GM21619 (cell line): ENCODE measurements at regions not wholly inside any gene's neighbourhood (a gene's known extent, or its start where the extent isn't known, plus 50 kb on each side); places are given as distances from the start of the nearest gene placed in this dataset.

Experiments used
- ATAC-seq: cut with Tn5 transposase; IDR thresholded peaks from one replicate; pipeline ENCODE4 v1.9.1; 2021; ENCODE audit not compliant: unreplicated experiment

DNA sequence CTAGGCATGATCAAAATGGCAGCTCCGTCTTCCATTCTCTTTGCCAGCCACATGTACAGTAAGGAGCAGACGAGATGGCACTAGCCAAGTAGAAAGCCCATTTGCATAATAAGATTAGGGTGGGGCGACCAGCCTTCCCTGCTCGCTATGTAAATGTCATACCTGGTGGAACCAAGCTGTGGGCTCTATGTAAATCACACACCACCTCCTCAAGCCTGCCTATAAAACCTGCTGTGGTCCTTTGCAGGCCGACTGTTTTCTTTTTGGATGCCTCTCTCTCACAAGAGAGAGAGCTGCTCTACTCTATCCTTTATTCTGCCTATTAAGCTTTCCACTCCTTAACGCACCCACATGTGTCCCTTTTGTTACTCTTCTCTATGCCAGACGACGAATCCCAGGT, 1472.7 kb downstream of the ARAP2 start:
- ATAC-seq, result no peak

DNA sequence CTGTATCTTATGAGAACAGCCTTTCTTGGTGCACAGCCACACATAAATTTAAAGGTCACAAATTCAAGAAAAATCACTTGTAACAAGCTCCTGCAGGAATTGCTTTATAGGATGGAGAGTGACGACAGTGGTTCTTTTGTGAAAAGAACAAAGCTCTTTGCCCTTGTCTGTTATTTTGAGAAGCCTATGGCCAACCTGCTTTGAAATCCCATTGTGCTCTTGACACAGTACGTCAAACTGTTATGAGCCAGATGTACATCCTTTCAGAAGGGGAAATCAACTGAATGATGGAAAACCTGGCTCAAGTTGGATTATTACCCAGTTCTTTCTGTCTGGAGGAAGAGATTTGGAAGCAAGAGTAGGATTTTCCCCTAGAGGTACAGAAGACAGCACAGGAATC, 1454.2 kb downstream of the ARAP2 start:
- no peak for ATAC-seq

DNA sequence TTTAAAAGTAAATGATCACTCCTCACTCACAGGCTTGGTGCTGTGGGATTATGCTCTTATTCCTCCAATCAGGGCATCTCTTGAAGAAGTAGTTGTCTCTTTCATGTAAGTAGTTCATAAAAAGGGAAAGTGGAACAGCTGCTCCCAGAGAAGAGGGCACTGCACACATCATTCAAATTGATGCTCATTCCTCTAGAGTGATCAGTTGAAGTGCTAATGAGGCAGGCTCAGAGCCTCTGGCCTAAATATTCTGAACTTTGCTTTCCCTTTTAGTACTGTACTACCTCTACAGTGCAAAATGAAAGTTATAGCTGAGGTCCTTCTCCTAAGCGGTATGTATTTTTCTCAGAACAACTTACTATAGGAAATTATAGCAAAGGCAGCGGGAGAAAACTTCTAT, 1453.1 kb downstream of the ARAP2 start:
- no peak for ATAC-seq

DNA sequence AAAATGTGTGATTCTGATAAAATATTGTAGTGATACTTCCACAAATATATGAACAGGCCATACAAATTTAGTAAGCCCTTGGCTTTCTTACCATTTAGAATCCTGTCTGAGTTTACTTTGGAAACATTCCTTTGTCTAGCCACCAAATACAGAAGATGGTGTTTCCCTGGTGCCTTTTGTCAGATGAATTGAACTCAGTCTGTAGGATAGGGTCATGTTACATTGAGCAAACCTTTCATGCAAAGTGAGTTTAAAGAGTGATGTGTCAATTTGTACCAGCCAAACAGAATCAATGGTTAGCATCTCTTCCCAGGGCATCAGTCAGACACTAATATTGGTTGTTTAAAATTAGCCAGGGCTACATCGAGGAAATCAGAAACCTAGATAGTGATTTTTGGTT, 1443.4 kb downstream of the ARAP2 start:
- ATAC-seq, result no peak

DNA sequence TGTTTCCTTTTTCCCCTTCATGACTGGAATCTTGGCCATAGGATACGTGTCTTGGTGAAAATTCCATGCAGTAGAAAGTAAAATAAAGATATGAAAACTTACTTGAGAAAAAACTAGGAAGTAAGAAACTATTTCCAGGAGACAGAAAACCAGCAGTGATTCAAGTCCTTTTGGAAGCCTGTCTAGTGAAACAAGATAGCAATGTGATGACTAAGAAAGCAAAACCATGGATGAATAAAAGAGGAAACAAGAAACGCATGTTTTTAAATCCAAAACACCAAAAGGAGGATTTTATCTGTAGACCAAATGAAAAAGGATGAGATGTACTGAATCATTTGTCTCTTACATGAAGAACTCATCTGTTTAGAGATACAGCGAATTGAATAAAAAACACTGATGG, 1430.0 kb downstream of the ARAP2 start:
- no peak for ATAC-seq

DNA sequence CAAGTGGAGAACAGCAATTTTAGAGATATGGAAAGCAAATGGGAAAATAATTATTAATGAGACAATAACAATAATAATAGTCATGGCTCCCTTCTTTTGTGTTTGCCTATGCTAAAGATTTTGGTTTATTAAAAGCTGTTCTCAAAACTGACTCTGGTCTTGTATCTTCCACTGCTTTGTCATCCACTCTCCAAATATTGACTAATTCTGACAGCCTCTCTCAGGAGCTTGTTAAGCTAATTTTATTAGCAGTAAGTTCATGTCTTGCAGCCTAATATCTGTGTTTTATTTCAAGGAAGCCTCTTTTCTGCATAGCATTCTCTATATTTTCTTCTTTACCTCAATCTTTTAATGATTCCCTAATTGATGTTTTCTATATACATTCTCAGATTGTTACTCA, 1419.8 kb downstream of the ARAP2 start:
- no peak for ATAC-seq

DNA sequence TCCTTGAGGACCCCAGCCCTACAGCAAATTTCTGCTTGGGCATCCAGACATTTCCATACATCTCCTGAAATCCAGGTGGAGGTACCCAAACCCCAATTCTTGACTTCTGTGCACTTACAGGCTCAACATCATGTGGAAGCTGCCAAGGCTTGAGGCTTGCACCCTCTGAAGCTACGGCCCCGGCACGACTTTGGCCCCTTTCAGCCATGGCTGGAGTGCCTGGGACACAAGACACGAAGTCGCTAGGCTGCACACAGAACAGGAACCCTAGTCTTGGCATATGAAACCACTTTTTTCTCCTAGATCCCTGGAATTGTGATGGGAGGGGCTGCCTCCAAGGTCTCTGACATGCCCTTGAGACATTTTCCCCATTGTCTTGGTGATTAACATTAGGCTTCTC, 1417.7 kb downstream of the ARAP2 start:
- no peak for ATAC-seq

DNA sequence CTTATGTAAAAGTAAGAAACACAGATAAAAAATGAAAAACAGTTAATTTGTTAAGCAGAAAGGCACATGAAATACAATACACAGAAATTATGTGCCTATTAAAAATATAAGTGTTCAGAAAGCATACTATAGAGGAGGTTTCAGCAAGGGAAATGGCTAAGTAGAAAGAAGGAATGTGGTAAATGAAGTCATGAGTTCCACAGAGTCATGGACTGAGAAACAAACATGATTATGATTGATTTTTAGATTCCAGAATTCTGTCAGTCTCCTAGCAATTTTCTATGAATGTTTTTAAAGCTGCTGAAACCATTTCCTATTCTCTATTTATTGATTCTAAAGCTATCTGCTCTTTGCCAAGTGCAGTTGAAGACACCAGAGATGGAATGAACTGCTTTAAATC, 1398.4 kb downstream of the ARAP2 start:
- ATAC-seq, result no peak

DNA sequence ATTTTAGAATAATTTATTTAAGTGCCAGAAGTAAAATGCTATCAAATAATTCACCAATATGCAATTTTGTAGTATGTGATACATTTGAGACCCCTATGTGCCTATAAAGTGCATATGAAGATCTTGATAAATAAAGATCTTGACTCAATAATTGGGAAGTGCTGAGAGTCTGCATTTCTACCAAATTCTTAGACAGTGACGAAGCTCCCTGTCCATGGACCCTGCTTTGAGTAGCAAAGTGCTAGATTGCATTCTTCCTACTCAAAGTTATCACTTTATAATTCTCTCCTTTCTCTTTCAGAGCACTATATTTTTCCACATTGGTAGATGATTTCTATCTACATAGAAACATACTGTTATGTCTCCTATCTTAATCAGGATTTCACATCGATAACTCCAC, 1393.9 kb downstream of the ARAP2 start:
- ATAC-seq, result no peak

DNA sequence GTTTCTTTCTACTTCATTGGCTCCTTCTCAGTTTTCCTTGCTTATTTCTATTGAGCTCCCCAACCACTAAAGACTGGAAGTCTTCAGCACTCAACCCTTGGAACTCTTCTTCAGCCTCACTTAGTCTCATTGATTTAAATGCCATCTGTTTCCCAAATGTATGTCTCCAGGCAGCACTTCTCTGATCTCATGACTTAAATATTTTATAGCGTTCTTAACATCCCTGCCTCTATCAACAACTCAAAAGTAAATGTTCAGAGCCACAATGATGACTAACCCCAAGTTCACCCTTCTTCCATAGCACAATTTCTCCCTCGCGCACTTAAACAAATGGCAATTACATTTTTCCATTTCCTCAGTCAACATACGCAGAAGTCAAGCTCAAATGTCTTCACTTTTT, 1393.3 kb downstream of the ARAP2 start:
- no peak for ATAC-seq

DNA sequence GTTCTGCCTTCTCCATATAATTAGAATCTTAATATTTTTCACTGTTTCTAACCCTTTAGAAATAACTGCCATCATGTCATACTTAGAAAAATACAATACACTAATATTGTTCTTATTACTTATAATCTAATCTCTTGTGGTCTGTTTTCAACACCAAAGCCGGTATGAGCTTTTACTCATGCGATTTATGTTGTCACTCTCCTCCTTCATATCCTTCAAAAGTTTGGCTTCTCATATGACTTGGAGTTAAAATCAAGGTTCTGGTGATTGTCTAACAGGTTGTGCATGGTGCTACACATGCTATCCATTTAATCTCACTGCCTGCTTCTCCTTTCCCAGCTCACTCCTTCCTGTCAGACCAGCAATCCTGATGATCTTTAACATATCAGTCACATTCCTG, 1392.9 kb downstream of the ARAP2 start:
- ATAC-seq, result no peak

DNA sequence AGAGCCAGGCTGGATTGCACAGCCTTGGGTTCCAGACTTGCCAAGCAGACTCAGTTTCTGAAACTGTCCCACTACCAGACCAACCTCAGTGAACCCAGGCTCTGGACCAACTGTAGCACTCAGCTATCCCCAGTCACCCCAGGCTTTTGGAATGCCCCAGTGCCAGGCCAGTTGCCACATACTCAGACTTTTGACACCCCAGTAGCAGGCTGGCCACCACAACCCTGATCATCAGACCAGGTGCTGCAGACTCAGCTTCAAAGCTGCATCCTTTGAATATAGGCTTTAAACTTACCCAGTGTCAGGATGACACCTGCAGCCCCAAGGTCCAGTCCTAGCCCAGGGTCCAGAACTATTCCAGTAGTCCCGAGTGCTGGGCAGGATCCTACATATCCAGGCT, 1389.9 kb downstream of the ARAP2 start:
- no peak for ATAC-seq

DNA sequence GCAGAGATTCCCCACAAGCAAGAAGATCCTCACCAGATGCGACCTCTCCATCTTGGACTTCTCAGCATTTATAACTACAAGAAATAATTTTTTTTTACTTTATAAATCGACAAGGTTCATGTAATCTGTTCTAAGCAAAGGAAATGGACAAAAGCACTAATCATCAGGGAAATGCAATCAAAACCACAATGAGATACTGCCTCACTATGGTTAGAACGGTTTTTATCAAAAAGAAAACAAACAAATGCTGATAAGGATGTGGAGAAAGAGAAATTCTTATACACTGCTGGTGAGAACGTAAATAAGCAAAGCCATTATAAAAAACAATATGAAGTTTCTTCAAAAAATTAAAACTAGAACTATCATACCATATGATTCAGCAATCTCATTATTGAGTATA, 1382.6 kb downstream of the ARAP2 start:
- ATAC-seq, result no peak

DNA sequence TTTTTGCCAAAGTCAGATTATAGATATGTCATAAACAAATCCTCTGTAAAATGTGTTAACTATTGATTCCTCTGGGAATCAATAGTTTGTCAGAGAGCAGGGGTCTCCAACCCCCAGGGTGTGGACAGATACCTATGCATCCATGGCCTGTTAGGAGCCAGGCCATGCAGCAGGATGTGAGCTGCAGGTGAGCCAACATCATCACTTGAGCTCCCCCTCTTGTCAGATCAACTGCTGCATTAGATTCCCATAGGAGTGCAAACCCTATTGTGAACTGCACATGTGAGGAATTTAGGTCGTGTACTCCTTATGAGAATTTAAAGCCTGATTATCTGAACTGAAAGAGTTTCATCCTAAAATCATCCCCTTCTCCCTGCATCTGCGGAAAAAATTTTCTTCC, 1365.4 kb downstream of the ARAP2 start:
- no peak for ATAC-seq

DNA sequence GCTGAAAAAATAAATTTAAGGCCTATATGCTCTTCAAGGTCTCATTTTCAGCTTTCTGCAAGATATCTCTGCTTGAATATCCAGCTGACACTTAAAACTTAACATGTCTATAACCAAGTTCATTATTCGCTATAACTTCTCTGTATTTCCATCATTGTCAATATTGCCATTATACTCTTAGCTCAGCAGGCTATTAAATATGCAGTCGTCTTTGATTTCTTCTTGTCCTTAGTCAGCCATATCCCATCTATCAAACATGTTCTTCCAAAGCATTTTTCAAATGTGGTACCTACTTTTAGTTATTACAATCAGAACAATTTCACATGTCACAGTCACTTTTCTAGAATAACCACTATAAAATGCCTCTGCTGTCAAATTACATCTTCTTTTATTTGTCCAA, 1364.1 kb downstream of the ARAP2 start:
- no peak for ATAC-seq

DNA sequence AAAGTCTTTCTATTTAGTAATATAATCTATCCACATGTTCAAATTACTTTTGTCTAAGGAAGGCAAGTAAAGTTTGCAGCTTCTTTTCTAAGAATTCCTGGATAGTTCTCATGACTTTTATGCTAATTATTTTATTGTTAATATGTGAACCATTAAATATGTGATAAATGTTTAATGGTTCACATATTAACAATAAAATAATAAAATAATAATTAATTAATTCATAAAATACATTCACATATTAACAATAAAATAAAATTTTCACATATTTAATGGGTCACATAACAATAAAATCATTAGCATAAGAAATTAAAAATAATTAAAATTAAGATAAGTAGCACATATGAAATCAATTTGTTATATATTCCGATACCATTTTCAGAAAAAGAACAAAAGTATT, 1352.4 kb downstream of the ARAP2 start:
- no peak for ATAC-seq

DNA sequence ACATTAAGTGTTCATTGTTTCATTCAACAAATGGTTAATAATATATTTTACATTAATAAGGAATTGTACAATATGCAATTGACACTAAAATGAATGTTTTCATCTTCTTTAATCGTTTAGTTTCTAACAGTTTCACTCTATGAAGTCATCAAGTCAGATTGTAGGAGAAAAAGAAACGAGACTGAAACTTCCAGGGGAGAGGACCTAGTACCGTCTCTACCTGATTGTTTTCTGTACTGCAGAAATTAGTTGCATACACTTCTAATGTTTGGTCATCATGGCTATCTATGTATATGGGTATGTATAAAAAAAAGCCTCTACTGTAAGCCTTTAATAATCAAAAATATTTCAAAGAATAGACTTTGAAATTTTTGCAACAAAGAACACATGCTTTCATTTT, 1350.9 kb downstream of the ARAP2 start:
- ATAC-seq, result no peak

DNA sequence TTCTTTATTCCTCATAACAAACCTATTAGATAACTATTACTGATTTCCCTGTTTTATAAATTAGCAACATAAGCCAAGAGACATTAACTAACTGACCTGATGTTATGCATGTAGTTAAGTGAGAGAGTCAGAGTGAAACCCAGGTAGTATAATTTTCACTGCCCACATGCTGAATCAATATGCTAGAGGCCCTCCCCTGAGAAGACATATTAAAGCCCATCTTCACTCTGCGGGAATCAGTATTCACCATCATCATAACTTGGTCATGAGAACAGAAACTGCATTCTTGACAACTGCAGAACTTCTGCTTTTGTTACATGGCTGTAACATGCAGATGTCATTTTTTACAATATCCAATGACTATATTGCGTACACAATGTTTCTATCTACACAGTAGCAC, 1324.3 kb downstream of the ARAP2 start:
- no peak for ATAC-seq

DNA sequence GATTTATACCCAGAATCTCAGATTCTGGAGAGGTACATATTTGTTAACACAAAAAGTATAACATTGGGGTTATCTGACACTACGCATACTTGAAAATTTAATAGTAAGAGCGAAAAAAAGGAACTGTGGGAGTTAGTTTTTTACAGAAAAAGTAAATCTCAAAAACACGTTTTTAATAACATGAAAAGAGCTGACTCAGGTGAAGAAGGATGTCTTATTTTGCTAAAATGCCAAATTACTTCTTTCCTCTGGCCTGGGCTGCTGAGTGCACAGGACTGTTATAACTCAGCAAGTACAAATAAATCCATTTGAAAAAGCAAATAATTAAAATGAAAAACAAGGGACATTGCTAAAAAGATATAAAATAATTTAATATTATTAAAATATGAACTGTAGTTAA, 1322.9 kb downstream of the ARAP2 start:
- no peak for ATAC-seq

DNA sequence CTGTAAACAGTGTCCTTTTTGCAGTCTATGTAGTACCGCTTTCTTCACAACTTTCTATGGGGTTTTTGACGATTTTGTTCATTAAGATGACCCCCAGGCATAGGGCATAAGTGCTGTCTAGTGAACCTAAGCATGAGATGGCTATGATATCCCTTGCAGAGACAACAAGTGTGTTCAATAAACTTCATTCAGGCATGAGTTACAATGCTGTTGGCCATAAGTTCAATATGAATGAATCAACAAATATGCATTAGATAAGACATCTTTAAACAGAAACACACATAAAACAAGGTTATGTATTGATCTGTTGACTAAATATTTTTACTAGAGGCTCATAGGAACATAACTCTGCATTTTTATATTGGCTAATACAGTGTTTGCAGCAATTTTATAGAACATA, 1322.0 kb downstream of the ARAP2 start:
- no peak for ATAC-seq

DNA sequence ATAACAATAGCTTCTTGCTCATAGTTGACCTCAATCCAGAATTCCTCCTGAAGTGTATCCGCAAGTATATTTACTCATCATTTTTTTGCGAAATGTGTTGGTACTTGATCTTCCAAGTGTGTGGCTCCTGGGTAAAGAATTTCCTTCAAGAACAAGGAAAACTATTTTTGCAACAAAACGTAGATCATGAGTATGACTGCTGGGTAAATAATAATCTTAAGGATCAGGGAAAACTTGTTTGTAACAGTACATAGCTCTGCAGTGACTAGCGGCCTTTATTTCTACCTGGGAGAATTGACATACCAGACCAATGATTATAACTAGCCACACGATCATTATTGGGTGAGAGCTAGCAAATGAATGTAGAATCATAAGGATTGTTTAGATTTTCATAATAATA, 1311.7 kb downstream of the ARAP2 start:
- ATAC-seq, result no peak

DNA sequence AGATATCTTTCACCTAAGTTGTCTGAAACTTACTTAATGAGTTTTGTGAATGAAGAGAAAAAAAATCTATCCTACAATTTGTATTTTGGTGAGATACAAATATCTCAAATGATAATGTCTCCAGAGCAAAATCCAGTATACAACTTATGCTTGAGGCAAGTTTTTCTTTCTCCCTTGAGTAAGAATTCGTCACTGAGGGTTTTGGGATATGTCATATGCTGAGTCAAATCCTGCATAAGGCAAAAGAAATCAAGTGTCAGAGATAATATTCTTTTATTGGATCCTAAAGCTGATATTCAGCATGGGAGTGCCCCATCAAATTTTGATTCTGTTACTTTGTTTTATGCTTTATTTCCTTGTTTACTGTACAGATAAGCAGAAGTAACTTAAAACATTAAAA, 1308.6 kb downstream of the ARAP2 start:
- no peak for ATAC-seq

DNA sequence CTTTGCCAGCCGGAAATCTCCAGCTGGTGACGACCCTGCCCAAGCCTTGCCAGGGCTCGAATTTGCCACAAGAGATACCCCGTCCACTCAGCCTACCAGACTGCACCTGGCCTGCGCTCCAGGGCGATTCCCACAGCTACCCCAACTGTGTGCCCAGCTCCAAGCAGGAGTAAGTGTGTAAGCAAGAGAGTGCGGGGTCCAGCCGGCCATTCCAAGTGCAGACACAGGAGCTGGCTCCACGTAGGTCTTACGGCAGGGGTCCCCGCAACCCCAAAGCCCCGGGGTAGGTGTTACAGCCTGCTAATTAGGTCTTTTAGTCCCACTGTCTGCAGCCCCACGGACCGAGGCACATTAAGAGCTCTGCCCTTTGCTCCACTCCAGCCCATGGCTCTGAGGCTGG, 1305.2 kb downstream of the ARAP2 start:
- ATAC-seq, result no peak

DNA sequence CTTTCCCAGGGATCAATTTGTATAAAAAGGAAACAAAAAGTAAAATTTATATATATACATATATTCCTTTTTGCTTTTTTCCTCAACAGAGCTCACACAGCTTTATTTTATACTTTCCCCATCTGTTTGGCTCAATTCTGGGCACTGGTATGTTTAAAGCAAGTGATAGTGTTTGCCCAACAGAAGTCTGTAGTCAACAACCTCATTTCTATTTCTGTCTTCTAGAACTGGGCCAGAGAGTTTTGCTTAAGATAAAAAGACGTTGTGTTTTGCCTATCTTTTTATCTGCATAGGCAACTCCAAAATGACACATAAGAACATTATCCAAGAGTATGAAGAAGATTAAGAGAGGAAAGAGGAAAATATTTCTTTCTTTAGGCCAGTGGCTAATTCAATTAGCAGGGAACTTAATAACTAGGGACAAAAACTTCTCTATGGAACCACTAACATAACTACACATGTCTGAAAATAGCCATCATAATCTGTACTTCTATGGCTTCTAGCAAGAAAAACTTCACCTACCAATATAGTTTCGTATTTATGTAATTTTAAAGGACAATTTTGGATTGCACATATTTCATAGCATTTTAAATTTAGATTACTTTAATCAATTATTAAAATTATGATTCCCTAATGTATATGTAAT, 1300.5 kb downstream of the ARAP2 start:
- no peak for ATAC-seq
